ENCODE measurements at regions not wholly inside any gene's neighbourhood (a gene's known extent, or its start where the extent isn't known, plus 50 kb on each side); places are given as distances from the start of the nearest gene placed in this dataset.

DNA sequence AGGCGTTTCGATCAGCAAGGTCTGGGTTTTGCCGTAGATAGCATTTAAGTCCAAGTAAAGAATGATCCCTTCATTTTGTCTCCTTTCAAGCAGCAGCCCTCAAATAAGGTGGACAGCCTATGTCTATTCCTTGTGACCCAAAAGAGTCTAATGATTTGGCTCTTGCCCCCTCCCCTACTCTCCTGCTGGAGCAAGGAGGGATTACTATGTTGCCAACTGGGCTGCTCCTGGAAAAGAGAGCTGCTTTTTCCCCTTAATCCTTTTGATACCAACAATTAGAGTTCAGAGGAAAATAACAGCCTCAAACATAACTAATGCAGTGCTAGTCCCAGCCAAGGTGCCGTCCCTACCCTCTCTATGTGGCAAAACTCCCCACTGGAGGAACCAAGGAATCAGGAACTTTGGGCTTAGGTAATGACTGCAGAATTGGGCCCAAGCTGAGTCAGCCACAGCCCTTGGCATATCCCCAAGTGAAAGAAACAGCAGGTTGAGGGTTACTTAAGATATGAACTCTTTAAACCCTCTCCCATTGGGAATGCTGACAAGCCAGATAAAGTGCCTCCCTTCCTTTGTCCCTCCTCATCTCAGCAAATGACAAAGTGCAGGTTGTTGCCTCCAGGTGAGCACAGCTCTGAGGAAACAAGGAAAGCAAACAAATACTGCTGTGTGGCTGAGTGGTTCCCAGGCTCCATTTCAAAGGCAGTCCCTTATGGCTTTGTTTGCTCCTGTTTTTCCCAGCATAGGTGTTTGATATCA, 643.7 kb downstream of the INHBA start:
- H4K20me1 ChIP-seq (replicated peaks; ENCODE audit: insufficient read depth): no peaks in the 10 kb centered on the region
- 0 out of 2 replicates have a peak overlapping the region, but pooled peaks have one; percentile 52 for H3K27ac ChIP-seq (ENCODE audit: low read depth)
- peaks cover 17% of the 10 kb centered on the region for H3K9me2 ChIP-seq (ENCODE audit: insufficient read depth)
- no peaks in the 10 kb centered on the region for H3K79me2 ChIP-seq (replicated peaks; ENCODE audit: insufficient read depth)
- peaks cover 26% of the 10 kb centered on the region for H3K4me1 Mint-ChIP-seq
- H3K36me3 ChIP-seq (ENCODE audit: insufficient read depth): no peaks in the 10 kb centered on the region; the same call in 1 of the 2 replicates
- DNase-seq (ENCODE audit: low spot score) (peak; percentile 67), ATAC-seq (peak; percentile 98)
- no peak overlapping the region for H3K4me2 ChIP-seq
- peaks cover 24% of the 10 kb centered on the region for H3K27me3 Mint-ChIP-seq (ENCODE audit: insufficient read depth, low read depth, poor library complexity)
- no peak overlapping the region for H3K4me3 Mint-ChIP-seq
- no peak overlapping the region for H3K27ac Mint-ChIP-seq
- peak; percentile 69; the same call in 1 of the 2 replicates for TF ChIP-seq NANOG (IDR thresholded peaks at IDR 0.05; ENCODE audit: borderline replicate concordance)
- no peak for TF ChIP-seq POLR2AphosphoS5 (IDR thresholded peaks at IDR 0.05; ENCODE audit: low read depth)
- TF ChIP-seq JUNB (IDR thresholded peaks at IDR 0.05; ENCODE audit: unreplicated experiment): no peak
- TF ChIP-seq STAT1 (IDR thresholded peaks at IDR 0.05; ENCODE audit: unreplicated experiment): no peak
- TF ChIP-seq, protein P1, sequence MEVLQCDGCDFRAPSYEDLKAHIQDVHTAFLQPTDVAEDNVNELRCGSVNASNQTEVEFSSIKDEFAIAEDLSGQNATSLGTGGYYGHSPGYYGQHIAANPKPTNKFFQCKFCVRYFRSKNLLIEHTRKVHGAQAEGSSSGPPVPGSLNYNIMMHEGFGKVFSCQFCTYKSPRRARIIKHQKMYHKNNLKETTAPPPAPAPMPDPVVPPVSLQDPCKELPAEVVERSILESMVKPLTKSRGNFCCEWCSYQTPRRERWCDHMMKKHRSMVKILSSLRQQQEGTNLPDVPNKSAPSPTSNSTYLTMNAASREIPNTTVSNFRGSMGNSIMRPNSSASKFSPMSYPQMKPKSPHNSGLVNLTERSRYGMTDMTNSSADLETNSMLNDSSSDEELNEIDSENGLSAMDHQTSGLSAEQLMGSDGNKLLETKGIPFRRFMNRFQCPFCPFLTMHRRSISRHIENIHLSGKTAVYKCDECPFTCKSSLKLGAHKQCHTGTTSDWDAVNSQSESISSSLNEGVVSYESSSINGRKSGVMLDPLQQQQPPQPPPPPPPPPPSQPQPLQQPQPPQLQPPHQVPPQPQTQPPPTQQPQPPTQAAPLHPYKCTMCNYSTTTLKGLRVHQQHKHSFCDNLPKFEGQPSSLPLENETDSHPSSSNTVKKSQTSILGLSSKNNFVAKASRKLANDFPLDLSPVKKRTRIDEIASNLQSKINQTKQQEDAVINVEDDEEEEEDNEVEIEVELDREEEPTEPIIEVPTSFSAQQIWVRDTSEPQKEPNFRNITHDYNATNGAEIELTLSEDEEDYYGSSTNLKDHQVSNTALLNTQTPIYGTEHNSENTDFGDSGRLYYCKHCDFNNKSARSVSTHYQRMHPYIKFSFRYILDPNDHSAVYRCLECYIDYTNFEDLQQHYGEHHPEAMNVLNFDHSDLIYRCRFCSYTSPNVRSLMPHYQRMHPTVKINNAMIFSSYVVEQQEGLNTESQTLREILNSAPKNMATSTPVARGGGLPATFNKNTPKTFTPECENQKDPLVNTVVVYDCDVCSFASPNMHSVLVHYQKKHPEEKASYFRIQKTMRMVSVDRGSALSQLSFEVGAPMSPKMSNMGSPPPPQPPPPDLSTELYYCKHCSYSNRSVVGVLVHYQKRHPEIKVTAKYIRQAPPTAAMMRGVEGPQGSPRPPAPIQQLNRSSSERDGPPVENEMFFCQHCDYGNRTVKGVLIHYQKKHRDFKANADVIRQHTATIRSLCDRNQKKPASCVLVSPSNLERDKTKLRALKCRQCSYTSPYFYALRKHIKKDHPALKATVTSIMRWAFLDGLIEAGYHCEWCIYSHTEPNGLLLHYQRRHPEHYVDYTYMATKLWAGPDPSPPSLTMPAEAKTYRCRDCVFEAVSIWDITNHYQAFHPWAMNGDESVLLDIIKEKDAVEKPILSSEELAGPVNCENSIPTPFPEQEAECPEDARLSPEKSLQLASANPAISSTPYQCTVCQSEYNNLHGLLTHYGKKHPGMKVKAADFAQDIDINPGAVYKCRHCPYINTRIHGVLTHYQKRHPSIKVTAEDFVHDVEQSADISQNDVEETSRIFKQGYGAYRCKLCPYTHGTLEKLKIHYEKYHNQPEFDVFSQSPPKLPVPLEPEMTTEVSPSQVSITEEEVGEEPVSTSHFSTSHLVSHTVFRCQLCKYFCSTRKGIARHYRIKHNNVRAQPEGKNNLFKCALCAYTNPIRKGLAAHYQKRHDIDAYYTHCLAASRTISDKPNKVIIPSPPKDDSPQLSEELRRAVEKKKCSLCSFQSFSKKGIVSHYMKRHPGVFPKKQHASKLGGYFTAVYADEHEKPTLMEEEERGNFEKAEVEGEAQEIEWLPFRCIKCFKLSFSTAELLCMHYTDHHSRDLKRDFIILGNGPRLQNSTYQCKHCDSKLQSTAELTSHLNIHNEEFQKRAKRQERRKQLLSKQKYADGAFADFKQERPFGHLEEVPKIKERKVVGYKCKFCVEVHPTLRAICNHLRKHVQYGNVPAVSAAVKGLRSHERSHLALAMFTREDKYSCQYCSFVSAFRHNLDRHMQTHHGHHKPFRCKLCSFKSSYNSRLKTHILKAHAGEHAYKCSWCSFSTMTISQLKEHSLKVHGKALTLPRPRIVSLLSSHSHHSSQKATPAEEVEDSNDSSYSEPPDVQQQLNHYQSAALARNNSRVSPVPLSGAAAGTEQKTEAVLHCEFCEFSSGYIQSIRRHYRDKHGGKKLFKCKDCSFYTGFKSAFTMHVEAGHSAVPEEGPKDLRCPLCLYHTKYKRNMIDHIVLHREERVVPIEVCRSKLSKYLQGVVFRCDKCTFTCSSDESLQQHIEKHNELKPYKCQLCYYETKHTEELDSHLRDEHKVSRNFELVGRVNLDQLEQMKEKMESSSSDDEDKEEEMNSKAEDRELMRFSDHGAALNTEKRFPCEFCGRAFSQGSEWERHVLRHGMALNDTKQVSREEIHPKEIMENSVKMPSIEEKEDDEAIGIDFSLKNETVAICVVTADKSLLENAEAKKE (CRISPR knock-in tag; IDR thresholded peaks at IDR 0.05): 0 out of 2 replicates have a peak, but pooled peaks have one; percentile 12
- TF ChIP-seq ZNF331 (CRISPR knock-in tag; IDR thresholded peaks at IDR 0.05; ENCODE audit: low read depth): no peak
- no peak for TF ChIP-seq EZH2 (IDR thresholded peaks at IDR 0.05; ENCODE audit: low read depth, unreplicated experiment)
- no peak for TF ChIP-seq CREB1 (CRISPR knock-in tag; IDR thresholded peaks at IDR 0.05; ENCODE audit: low read depth)
- TF ChIP-seq, protein P2, sequence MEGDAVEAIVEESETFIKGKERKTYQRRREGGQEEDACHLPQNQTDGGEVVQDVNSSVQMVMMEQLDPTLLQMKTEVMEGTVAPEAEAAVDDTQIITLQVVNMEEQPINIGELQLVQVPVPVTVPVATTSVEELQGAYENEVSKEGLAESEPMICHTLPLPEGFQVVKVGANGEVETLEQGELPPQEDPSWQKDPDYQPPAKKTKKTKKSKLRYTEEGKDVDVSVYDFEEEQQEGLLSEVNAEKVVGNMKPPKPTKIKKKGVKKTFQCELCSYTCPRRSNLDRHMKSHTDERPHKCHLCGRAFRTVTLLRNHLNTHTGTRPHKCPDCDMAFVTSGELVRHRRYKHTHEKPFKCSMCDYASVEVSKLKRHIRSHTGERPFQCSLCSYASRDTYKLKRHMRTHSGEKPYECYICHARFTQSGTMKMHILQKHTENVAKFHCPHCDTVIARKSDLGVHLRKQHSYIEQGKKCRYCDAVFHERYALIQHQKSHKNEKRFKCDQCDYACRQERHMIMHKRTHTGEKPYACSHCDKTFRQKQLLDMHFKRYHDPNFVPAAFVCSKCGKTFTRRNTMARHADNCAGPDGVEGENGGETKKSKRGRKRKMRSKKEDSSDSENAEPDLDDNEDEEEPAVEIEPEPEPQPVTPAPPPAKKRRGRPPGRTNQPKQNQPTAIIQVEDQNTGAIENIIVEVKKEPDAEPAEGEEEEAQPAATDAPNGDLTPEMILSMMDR (conservative IDR thresholded peaks at IDR 0.05; ENCODE audit: low read depth in 2 of 2): no peak
- H3K4me3 ChIP-seq: no peak overlapping the region
- no peak overlapping the region for H2AFZ ChIP-seq
- H3F3A ChIP-seq (replicated peaks; ENCODE audit: low read depth): no peaks in the 10 kb centered on the region
- H3K4me1 ChIP-seq (ENCODE audit: insufficient read depth): no peaks in the 10 kb centered on the region
- peaks cover 12% of the 10 kb centered on the region; the same call in 1 of the 2 replicates for H3K27me3 ChIP-seq (ENCODE audit: insufficient read depth)
- peaks cover 6% of the 10 kb centered on the region; the same call in 2 of the 3 replicates for H3K9me3 Mint-ChIP-seq
- 0 out of 3 replicates have a peak, but pooled peaks cover 4% of the 10 kb centered on the region for H3K36me3 Mint-ChIP-seq (ENCODE audit: low read depth)

All from GM23338 (cell line).